NCI-H524 treated with DMSO at 0.1 percent for 48 hours (cell line): ENCODE measurements at regions not wholly inside any gene's neighbourhood (a gene's known extent, or its start where the extent isn't known, plus 50 kb on each side); places are given as distances from the start of the nearest gene placed in this dataset.
"Not testable (repeated sequence)": the region's sequence is repeated elsewhere in the genome, so short reads cannot be mapped to it uniquely, and the experiment has no call there.

Source experiments
- DNase-seq: peaks from one replicate; lab custom pipeline; 2025; lab: John Stamatoyannopoulos, UW

DNA sequence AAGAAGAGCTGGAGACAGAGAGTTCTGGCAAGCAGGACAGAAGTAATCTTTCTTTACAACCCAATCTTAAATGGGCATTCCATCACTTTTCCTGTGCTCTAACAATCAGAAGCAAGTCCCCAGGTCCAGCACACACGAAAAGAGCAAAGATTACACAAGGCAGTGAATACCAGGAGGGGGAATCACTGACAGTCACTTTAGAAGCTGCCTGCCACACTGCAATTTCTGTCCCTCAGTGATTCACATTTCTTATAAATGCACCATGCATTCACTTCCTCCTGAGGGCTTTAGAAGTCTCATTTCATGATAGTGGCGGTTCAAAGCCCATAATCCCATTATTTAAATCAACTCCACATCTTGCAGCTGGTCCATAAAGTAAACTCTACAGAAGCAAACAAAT, 362.5 kb downstream of the POM121L12 start:
- DNase-seq = no peak

DNA sequence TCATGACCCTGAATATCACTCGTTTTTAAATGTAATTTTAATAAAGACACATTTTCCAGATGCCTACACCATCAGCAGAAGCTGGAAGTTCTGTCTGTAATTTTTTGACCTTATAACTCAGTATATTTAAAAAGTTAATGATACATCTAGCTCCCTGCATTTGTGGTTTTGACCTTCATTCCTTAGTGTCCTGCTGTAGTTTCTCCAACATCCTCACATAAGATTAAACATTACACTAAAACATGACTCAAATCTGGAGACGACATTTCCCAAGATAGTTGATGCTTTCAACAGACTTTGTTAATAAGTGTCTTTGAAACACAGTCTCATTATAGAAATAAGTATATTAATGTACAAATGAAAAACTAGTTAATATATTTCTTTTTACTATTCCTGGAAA, 363.1 kb downstream of the POM121L12 start:
- no peak for DNase-seq

- DNase-seq = no peak
Measured at GRCh38 chr7:53413021-53413420, 377.6 kb downstream of the POM121L12 start.

DNA sequence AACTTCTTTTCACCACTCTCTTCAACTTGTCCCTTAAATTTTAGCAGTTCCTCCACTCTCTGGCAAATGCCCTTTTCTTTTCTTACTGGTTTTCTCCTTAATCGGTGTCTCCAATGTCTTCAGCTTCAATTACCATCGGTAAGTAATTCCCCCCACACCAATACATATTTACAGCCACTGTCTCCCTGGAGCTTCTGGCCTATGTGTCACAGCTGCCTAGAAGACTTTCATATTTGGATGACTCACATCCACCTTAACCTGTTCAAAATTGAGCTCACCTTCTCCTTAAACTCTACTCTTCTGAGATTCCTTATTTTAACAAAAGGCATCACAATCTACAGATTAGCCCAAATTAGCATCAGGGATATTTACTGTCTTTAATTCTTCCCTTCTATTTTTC, 380.4 kb downstream of the POM121L12 start:
- DNase-seq = no peak

GRCh38 chr7:53418834-53419482, 383.5 kb downstream of the POM121L12 start:
- DNase-seq = no peak

- DNase-seq = no peak
Measured at GRCh38 chr7:53420550-53420949, 385.1 kb downstream of the POM121L12 start.

- no peak for DNase-seq
Measured at GRCh38 chr7:53422291-53422690, 386.9 kb downstream of the POM121L12 start.

- DNase-seq = no peak
Measured at GRCh38 chr7:53426145-53426750, 390.8 kb downstream of the POM121L12 start.

- no peak for DNase-seq
Measured at GRCh38 chr7:53428045-53428444, 392.6 kb downstream of the POM121L12 start.

DNA sequence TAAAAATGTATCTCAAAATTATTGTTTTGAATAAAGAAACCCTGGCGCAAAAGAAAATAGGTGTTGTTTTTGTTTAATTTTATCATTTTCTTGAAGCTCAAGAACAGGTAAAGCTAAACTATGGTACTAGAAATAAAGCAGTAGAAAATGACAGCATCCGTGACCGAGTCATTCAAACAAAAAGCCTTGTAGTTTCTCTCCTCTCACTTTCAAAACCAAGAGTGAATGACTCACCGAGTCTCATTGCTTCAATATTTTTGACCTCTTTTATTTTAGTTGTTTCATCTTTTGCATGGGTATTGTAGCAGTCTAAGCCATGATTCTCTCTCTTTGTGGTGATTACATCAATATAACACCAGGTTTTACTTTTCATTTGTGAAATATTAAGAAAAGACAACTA, 396.5 kb downstream of the POM121L12 start:
- no peak for DNase-seq

- no peak for DNase-seq
Measured at GRCh38 chr7:53437336-53437735, 401.9 kb downstream of the POM121L12 start.

- DNase-seq = no peak
Measured at GRCh38 chr7:53446170-53446569, 410.7 kb downstream of the POM121L12 start.

- DNase-seq = no peak
Measured at GRCh38 chr7:53458636-53459035, 423.2 kb downstream of the POM121L12 start.

- DNase-seq = peak; percentile 92
Measured at GRCh38 chr7:53466371-53466770, 430.9 kb downstream of the POM121L12 start.

GRCh38 chr7:53470336-53470970, 435.0 kb downstream of the POM121L12 start:
- DNase-seq = peak; percentile 24

DNA sequence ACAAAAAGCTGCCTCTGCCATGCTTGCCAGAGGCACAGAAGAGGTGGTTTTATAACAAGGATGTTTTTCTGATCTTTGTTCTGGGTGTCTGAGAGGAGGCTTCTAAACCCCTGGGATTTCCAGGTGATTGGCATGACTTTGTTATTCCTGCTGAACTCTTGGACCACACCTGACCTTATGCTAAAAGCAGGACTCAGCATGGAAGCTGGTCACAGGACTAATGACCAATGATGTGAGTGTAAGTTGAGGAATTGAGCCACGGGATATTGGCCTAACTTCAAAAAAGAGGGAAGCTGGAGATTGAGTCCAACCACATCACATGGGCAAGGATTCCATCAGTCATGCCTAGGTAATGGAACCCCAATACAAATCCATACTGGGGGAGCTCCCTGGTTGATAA, 437.9 kb downstream of the POM121L12 start:
- no peak for DNase-seq

DNA sequence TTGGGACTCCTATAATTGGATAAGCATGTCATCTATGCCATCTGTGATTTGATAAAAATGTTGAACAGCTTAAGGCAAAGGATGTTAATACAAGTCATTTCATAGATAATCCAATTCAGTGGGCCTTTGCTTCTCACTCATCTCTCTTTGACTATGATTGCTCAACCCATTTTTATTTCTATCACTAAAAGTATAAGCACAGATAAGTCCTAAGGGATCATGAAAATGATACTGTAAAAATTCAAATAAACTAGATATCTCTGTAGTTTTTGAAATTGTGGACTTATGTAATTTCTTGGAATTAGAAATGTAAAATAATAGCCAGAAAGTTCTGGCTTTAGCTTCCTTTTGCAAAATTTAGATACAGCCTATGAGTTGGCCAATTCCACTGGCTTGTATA, 440.3 kb downstream of the POM121L12 start:
- DNase-seq = peak; percentile 22

GRCh38 chr7:53476566-53476965, 441.1 kb downstream of the POM121L12 start:
- DNase-seq = no peak

- peak; percentile 3 for DNase-seq
Measured at GRCh38 chr7:53485354-53485753, 449.9 kb downstream of the POM121L12 start.

GRCh38 chr7:53491051-53491450, 455.6 kb downstream of the POM121L12 start:
- DNase-seq = no peak

DNA sequence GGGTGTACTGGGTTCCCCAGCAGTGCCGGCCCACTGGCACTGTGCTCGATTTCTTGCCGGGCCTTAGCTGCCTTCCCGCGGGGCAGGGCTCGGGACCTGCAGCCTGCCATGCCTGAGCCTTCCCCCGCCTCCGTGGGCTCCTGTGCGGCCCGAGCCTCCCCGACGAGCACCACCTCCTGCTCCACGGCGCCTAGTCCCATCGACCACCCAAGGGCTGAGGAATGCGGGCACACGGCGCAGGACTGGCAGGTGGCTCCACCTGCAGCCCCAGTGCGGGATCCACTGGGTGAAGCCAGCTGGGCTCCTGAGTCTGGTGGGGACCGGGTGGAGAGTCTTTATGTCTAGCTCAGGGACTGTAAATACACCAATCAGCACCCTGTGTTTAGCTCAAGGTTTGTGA, 459.7 kb downstream of the POM121L12 start:
- not testable (repeated sequence) for DNase-seq

GRCh38 chr7:53500076-53500475, 464.6 kb downstream of the POM121L12 start:
- no peak for DNase-seq

GRCh38 chr7:53504914-53505313, 469.5 kb downstream of the POM121L12 start:
- DNase-seq = no peak

DNA sequence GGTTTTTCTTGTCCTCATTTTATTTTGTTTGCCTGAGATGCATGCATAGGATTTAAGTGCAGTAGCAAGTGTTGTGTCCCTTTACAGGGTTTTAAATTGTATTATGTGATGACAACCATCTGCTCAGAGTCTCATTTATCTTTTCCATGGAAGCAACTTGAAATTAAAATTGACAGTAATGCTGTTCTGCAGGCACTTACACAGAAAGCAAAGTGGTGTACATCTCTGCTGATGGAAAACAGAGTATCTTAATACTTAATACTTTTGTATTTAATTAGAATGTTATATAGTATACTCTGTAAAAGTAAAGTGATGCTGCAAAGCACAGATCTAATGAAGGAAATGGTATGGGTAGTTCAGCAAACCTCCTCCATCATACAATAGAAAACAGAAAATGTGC, 482.9 kb downstream of the POM121L12 start:
- no peak for DNase-seq
